Endodermal cell (in vitro differentiated cells): ENCODE measurements at regions not wholly inside any gene's neighbourhood (a gene's known extent, or its start where the extent isn't known, plus 50 kb on each side); places are given as distances from the start of the nearest gene placed in this dataset.
A peak's percentile ranks its signal among the peaks of the same experiment; 100 is the strongest.

ENCODE experiments used
- DNase-seq: peaks from one replicate; pipeline ENCODE4 v3.0.0-alpha.2; 2017
- H3K27ac ChIP-seq: 2 replicates; pipeline ENCODE4 v1.5.1; 2013; ENCODE audit warnings: mild to moderate bottlenecking, low read depth, low read length, moderate library complexity
- H3K27me3 ChIP-seq: 2 replicates; pipeline ENCODE4 v1.6.1; 2013; ENCODE audit warnings: mild to moderate bottlenecking, low read length, moderate library complexity; ENCODE audit not compliant: insufficient read depth, control insufficient read depth, poor library complexity, severe bottlenecking
- H3K36me3 ChIP-seq: 2 replicates; pipeline ENCODE4 v1.7.0; 2013; ENCODE audit warnings: mild to moderate bottlenecking, low read length, moderate library complexity; ENCODE audit not compliant: control insufficient read depth, insufficient read depth
- H3K4me1 ChIP-seq: one replicate; pipeline ENCODE4 v1.7.0; 2013; ENCODE audit warnings: low read length; ENCODE audit not compliant: control insufficient read depth, insufficient read depth
- H3K4me3 ChIP-seq: 2 replicates; pipeline ENCODE4 v1.5.1; 2013; ENCODE audit warnings: mild to moderate bottlenecking, low read length, moderate library complexity
- H3K9ac ChIP-seq: 2 replicates; pipeline ENCODE4 v1.6.1; 2013; ENCODE audit warnings: mild to moderate bottlenecking, low read length, moderate library complexity; ENCODE audit not compliant: poor library complexity, severe bottlenecking; ENCODE audit errors: extremely low read depth
- H3K9me3 ChIP-seq: 2 replicates; pipeline ENCODE4 v1.6.1; 2013; ENCODE audit warnings: mild to moderate bottlenecking, low read length, moderate library complexity; ENCODE audit not compliant: control insufficient read depth
- H3K27ac Mint-ChIP-seq: 2 replicates; pipeline ENCODE4 v1.8.0; 2020; ENCODE audit warnings: mixed read lengths
- H3K27me3 Mint-ChIP-seq: 2 replicates; pipeline ENCODE4 v1.8.0; 2021; ENCODE audit warnings: mild to moderate bottlenecking, mixed read lengths; ENCODE audit not compliant: insufficient read depth
- H3K36me3 Mint-ChIP-seq: 2 replicates; pipeline ENCODE4 v1.8.0; 2020; ENCODE audit warnings: low read depth, mixed read lengths
- H3K4me1 Mint-ChIP-seq: 2 replicates; pipeline ENCODE4 v1.8.0; 2020; ENCODE audit warnings: mixed read lengths
- H3K4me3 Mint-ChIP-seq: 2 replicates; pipeline ENCODE4 v1.8.0; 2020; ENCODE audit warnings: mild to moderate bottlenecking, moderate library complexity, mixed read lengths
- H3K9me3 Mint-ChIP-seq: 2 replicates; pipeline ENCODE4 v1.8.0; 2020; ENCODE audit warnings: mild to moderate bottlenecking, mixed read lengths
- CTCF ChIP-seq: fragments of 200-600 bp; sonication (generic); conservative IDR thresholded peaks from 2 replicates; pipeline ENCODE4 v1.5.0; 2021; ENCODE audit warnings: antibody characterized with exemption, mild to moderate bottlenecking
- WGBS, 2 experiments: methylation state at CpG; one replicate each; pipeline versions ENCODE4 v1.1.5 to v1.1.7; 2013; ENCODE audit warnings: missing lambda C conversion rate in 2 of 2, mixed read lengths in 1 of 2; ENCODE audit not compliant: insufficient coverage in 1 of 2, insufficient read length in 1 of 2; 5-methylcytosine and 5-hydroxymethylcytosine counted together

GRCh38 chr11:115005663-115006062 lies 327.3 kb downstream of the NXPE2 start:
- no peak overlapping the region for H3K4me3 Mint-ChIP-seq

DNA sequence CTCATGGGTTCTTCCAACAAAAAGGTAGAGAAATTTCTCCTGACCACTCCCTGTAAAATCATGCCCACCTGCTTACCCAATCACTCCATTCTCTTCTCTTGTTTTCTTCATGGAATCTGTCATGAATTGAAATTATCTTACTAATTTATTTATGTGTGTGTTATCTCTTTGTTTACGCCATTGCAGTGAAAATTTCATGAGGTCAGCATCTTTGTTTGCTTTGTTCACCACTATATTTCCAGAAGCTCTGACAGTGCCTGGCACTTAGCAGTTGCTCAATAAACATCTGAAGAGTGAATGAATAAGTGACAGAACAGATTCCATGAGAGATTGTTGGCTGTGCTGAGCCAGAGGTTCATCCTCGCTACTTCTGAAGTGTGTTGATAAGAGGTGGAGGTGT lies 329.5 kb downstream of the NXPE2 start:
- 72 to 100% methylated on average over 1 to 2 of the region's 2 CpGs for WGBS, 2 experiments
- no peaks in the 10 kb centered on the region for H3K36me3 ChIP-seq
- no peaks in the 10 kb centered on the region for H3K36me3 Mint-ChIP-seq
- TF ChIP-seq CTCF, result no peak
- H3K9me3 Mint-ChIP-seq, result no peaks in the 10 kb centered on the region
- H3K4me3 ChIP-seq, result no peak overlapping the region
- no peak overlapping the region for H3K9ac ChIP-seq
- H3K27me3 ChIP-seq, result no peaks in the 10 kb centered on the region
- H3K27ac ChIP-seq, result no peak overlapping the region
- no peak overlapping the region for H3K27ac Mint-ChIP-seq
- no peak overlapping the region for H3K4me3 Mint-ChIP-seq
- peaks cover under 1% of the 10 kb centered on the region for H3K9me3 ChIP-seq
- H3K4me1 Mint-ChIP-seq, result no peaks in the 10 kb centered on the region
- DNase-seq, result no peak
- H3K4me1 ChIP-seq, result no peaks in the 10 kb centered on the region
- H3K27me3 Mint-ChIP-seq, result no peaks in the 10 kb centered on the region

More at GRCh38 chr11:115005663-115006062, 327.3 kb downstream of the NXPE2 start:
- no peaks in the 10 kb centered on the region for H3K4me1 Mint-ChIP-seq
- H3K36me3 ChIP-seq, result no peaks in the 10 kb centered on the region
- H3K27me3 ChIP-seq, result no peaks in the 10 kb centered on the region
- no peaks in the 10 kb centered on the region for H3K4me1 ChIP-seq
- H3K36me3 Mint-ChIP-seq, result no peaks in the 10 kb centered on the region
- H3K27ac Mint-ChIP-seq, result no peak overlapping the region
- H3K27me3 Mint-ChIP-seq, result peaks cover 4% of the 10 kb centered on the region
- no peak overlapping the region for H3K9ac ChIP-seq
- no peak for TF ChIP-seq CTCF
- H3K9me3 ChIP-seq, result no peaks in the 10 kb centered on the region
- H3K9me3 Mint-ChIP-seq, result no peaks in the 10 kb centered on the region
- DNase-seq, result no peak
- no peak overlapping the region for H3K4me3 ChIP-seq
- no peak overlapping the region for H3K27ac ChIP-seq
- 95% methylated on average over 2 of the region's 2 CpGs; no CpG with 5 or more reads in 1 of the 2 experiments for WGBS, 2 experiments

DNA sequence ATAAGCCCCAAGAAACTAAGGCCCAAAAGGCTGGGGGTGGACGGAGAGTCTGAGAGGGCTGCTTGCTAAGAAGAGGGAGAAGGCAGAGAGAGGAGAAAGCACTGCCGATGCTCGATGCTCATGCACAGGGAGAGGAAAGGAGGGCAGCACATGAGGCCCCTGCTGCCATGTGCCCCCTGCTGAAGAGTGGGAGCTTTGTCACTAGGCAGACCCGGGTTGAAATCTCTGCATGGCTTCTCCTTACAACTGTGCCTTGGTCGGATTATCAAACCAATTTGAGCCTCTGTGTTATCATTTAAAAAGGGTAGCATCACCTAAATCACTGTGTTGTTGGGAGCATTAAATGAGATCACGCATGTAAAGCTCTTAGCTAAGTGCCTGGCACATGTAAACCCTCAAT lies 330.5 kb downstream of the NXPE2 start:
- Histone ChIP-seq H3K4me1 (no peaks in the 10 kb centered on the region), H3K9me3 (peaks cover 10% of the 10 kb centered on the region), H3K4me3 (no peak overlapping the region), H3K9ac (no peak overlapping the region), H3K27ac (no peak overlapping the region), H3K27me3 (no peaks in the 10 kb centered on the region), H3K36me3 (no peaks in the 10 kb centered on the region)
- 72 to 81% methylated on average over 5 to 6 of the region's 6 CpGs for WGBS, 2 experiments
- peak; percentile 27 for TF ChIP-seq CTCF
- Mint-ChIP-seq H3K36me3 (no peaks in the 10 kb centered on the region), H3K9me3 (peaks cover 8% of the 10 kb centered on the region), H3K27ac (no peak overlapping the region), H3K4me3 (no peak overlapping the region), H3K27me3 (no peaks in the 10 kb centered on the region), H3K4me1 (no peaks in the 10 kb centered on the region)
- no peak for DNase-seq
